Lung microvascular endothelial cell (primary cell): ENCODE measurements at regions not wholly inside any gene's neighbourhood (a gene's known extent, or its start where the extent isn't known, plus 50 kb on each side); places are given as distances from the start of the nearest gene placed in this dataset.

Source experiments
- DNase-seq, 2 donors: peaks; one replicate each; pipeline versions ENCODE4 v3.0.0 to v3.0.0-alpha.2; 2010; ENCODE audit warnings: low read depth in 2 of 2

GRCh38 chr10:108696792-108697477, 1226.4 kb downstream of the XPNPEP1 start:
- no peak for DNase-seq

- no peak for DNase-seq
These were observed 1232.2 kb downstream of the XPNPEP1 start for GRCh38 chr10:108691126-108691525.

GRCh38 chr10:108690530-108690929, 1232.8 kb downstream of the XPNPEP1 start:
- DNase-seq: no peak

GRCh38 chr10:108689891-108690290, 1233.4 kb downstream of the XPNPEP1 start:
- no peak for DNase-seq

GRCh38 chr10:108688314-108688713, 1235.0 kb downstream of the XPNPEP1 start:
- no peak for DNase-seq

GRCh38 chr10:108685863-108686531, 1237.3 kb downstream of the XPNPEP1 start:
- DNase-seq: no peak

- no peak for DNase-seq
These were observed 1238.9 kb downstream of the XPNPEP1 start for GRCh38 chr10:108684431-108684830.

- no peak for DNase-seq
These were observed 1249.6 kb downstream of the XPNPEP1 start for GRCh38 chr10:108673741-108674140.

- no peak for DNase-seq
These were observed 1259.7 kb downstream of the XPNPEP1 start for GRCh38 chr10:108663587-108663986.

GRCh38 chr10:108662975-108663374, 1260.3 kb downstream of the XPNPEP1 start:
- DNase-seq: no peak

- no peak for DNase-seq
These were observed 1268.3 kb downstream of the XPNPEP1 start for GRCh38 chr10:108655057-108655456.

- DNase-seq: no peak
These were observed 1269.8 kb downstream of the XPNPEP1 start for GRCh38 chr10:108653531-108653930.

- DNase-seq: no peak
These were observed 1284.3 kb downstream of the XPNPEP1 start for GRCh38 chr10:108639010-108639409.

GRCh38 chr10:108638225-108638624, 1285.1 kb downstream of the XPNPEP1 start:
- no peak for DNase-seq

- no peak for DNase-seq
These were observed 1290.3 kb downstream of the XPNPEP1 start for GRCh38 chr10:108633046-108633445.

GRCh38 chr10:108632144-108632543, 1291.2 kb downstream of the XPNPEP1 start:
- peak in 1 of 2 donors; percentile 3 for DNase-seq

- DNase-seq: no peak
These were observed 1292.0 kb downstream of the XPNPEP1 start for GRCh38 chr10:108631332-108631731.

GRCh38 chr10:108629834-108630233, 1293.5 kb downstream of the XPNPEP1 start:
- DNase-seq: peak; percentile 1 to 9

GRCh38 chr10:108624052-108624451, 1299.3 kb downstream of the XPNPEP1 start:
- DNase-seq: no peak

- no peak for DNase-seq
These were observed 1302.3 kb downstream of the XPNPEP1 start for GRCh38 chr10:108620821-108621534.

- no peak for DNase-seq
These were observed 1306.6 kb downstream of the XPNPEP1 start for GRCh38 chr10:108616559-108617285.
